ENCODE measurements at regions not wholly inside any gene's neighbourhood (a gene's known extent, or its start where the extent isn't known, plus 50 kb on each side); places are given as distances from the start of the nearest gene placed in this dataset.

GRCh38 chr7:109638321-109638720 is 1068.6 kb downstream of the DNAJB9 start:
- Histone ChIP-seq H4K5ac (ENCODE audit: low read depth, low read length) (no peak overlapping the region), H3K27ac (ENCODE audit: insufficient read depth, low read length) (no peak overlapping the region), H3K23ac (ENCODE audit: low read depth, low read length) (no peak overlapping the region), H4K8ac (ENCODE audit: low read depth in 2 of 2, low read length in 2 of 2) (no peak overlapping the region), H4K91ac (ENCODE audit: insufficient read depth, low read depth, low read length) (no peak overlapping the region), H3K14ac (replicated peaks; ENCODE audit: low read depth, low read length) (no peak overlapping the region), H2BK5ac (ENCODE audit: low read depth, low read length, poor library complexity, severe bottlenecking) (no peak overlapping the region), H3K4me2 (ENCODE audit: low read depth, low read length) (no peak overlapping the region), H3K27me3 (ENCODE audit: control insufficient read depth, insufficient read depth, low read length) (no peaks in the 10 kb centered on the region), H3K9ac (ENCODE audit: low read depth, low read length) (no peak overlapping the region), H3K9me3 (ENCODE audit: control insufficient read depth, insufficient read depth, low read length) (peaks cover 2% of the 10 kb centered on the region), H3K56ac (ENCODE audit: extremely low read depth, insufficient read depth, low read length) (no peak overlapping the region), H3K4me3 (ENCODE audit: insufficient read depth, low read depth, low read length) (no peak overlapping the region), H2BK20ac (ENCODE audit: low read depth, low read length) (no peak overlapping the region), H2AFZ (replicated peaks; ENCODE audit: low read length, poor library complexity) (no peak overlapping the region), H4K20me1 (ENCODE audit: insufficient read depth, low read length) (no peaks in the 10 kb centered on the region), H3K18ac (ENCODE audit: low read depth, low read length) (no peak overlapping the region), H3K79me1 (ENCODE audit: low read depth in 1 of 2, low read length in 2 of 2) (no peaks in the 10 kb centered on the region), H2AK9ac (replicated peaks; ENCODE audit: low read depth, low read length, poor library complexity) (no peak overlapping the region), H2BK120ac (ENCODE audit: low read depth, low read length) (no peak overlapping the region), H3K9me1 (ENCODE audit: insufficient read depth, low read length) (no peaks in the 10 kb centered on the region), H3K4me1 (ENCODE audit: control insufficient read depth, insufficient read depth, low read length) (no peaks in the 10 kb centered on the region), H3K4ac (ENCODE audit: low read depth, low read length) (no peak overlapping the region), H2AK5ac (ENCODE audit: low read depth, low read length) (no peak overlapping the region), H2BK15ac (ENCODE audit: low read depth, low read length) (no peak overlapping the region), H3K36me3 (ENCODE audit: control insufficient read depth, insufficient read depth, low read length) (no peaks in the 10 kb centered on the region)
- no TSS peak for BruUV-seq (replicated peaks)
- whole genome bisulfite sequencing, 2 experiments (ENCODE audit: extremely low coverage in 2 of 2, insufficient read length in 1 of 2) = no CpG with 5 or more reads among the region's 2 CpGs
- dilution Hi-C loops (cut with HindIII; ENCODE audit: low sequenced_read_pairs, unreplicated experiment) (no loop called here), intact Hi-C loops (cut with micrococcal nuclease) (no loop called here), in situ Hi-C loops (cut with MboI; ENCODE audit: low sequenced_read_pairs) (no loop called here)
- no peak for TF ChIP-seq RFX5 (IDR thresholded peaks at IDR 0.05; ENCODE audit: low read depth, low read length)
- no peak for TF ChIP-seq RAD21 (IDR thresholded peaks at IDR 0.05; ENCODE audit: low read length)
- no peak for TF ChIP-seq CEBPB (IDR thresholded peaks at IDR 0.05; ENCODE audit: low read depth, low read length)
- TF ChIP-seq SMC3 (IDR thresholded peaks at IDR 0.05; ENCODE audit: low read depth, low read length) = no peak
- no peak for TF ChIP-seq FOS (IDR thresholded peaks at IDR 0.05; ENCODE audit: low read depth, low read length)
- TF ChIP-seq POLR2A (IDR thresholded peaks at IDR 0.05; ENCODE audit: low read depth, low read length) = no peak
- no peak for TF ChIP-seq CTCF (conservative IDR thresholded peaks at IDR 0.05; ENCODE audit: low read depth, low read length)
- no peak for TF ChIP-seq MXI1 (IDR thresholded peaks at IDR 0.05; ENCODE audit: borderline replicate concordance, low read depth, low read length)
- TF ChIP-seq NFE2L2 (IDR thresholded peaks at IDR 0.05; ENCODE audit: low read depth, low read length) = no peak
- no peak for TF ChIP-seq CHD1 (IDR thresholded peaks at IDR 0.05; ENCODE audit: low read depth, low read length)
- no peak for TF ChIP-seq MAZ (IDR thresholded peaks at IDR 0.05; ENCODE audit: borderline replicate concordance, low read depth, low read length)
- TF ChIP-seq, protein P1, sequence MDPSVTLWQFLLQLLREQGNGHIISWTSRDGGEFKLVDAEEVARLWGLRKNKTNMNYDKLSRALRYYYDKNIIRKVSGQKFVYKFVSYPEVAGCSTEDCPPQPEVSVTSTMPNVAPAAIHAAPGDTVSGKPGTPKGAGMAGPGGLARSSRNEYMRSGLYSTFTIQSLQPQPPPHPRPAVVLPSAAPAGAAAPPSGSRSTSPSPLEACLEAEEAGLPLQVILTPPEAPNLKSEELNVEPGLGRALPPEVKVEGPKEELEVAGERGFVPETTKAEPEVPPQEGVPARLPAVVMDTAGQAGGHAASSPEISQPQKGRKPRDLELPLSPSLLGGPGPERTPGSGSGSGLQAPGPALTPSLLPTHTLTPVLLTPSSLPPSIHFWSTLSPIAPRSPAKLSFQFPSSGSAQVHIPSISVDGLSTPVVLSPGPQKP (IDR thresholded peaks at IDR 0.05; ENCODE audit: borderline replicate concordance, low read depth, low read length) = no peak
- TF ChIP-seq RCOR1 (IDR thresholded peaks at IDR 0.05; ENCODE audit: insufficient replicate concordance, low read length) = no peak
- TF ChIP-seq, protein P2, sequence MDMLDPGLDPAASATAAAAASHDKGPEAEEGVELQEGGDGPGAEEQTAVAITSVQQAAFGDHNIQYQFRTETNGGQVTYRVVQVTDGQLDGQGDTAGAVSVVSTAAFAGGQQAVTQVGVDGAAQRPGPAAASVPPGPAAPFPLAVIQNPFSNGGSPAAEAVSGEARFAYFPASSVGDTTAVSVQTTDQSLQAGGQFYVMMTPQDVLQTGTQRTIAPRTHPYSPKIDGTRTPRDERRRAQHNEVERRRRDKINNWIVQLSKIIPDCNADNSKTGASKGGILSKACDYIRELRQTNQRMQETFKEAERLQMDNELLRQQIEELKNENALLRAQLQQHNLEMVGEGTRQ (IDR thresholded peaks at IDR 0.05; ENCODE audit: low read depth, low read length) = no peak
- TF ChIP-seq MAFK (IDR thresholded peaks at IDR 0.05; ENCODE audit: low read depth, low read length) = no peak
- ATAC-seq (ENCODE audit: low read depth) (no peak), DNase-seq (no peak)
- POLR2A ChIA-PET (ENCODE audit: unreplicated experiment) = no interaction called here
- CTCF ChIA-PET = no interaction called here
